KMS-11 (cell line): ENCODE measurements at regions not wholly inside any gene's neighbourhood (a gene's known extent, or its start where the extent isn't known, plus 50 kb on each side); places are given as distances from the start of the nearest gene placed in this dataset.

Experiments used
- H2AFZ ChIP-seq: fragments of 200-600 bp; sonication (generic); 2 replicates; pipeline ENCODE4 v1.6.1; 2016; ENCODE audit warnings: antibody characterized with exemption, mixed run types, low read depth
- H3K27ac ChIP-seq: fragments of 200-600 bp; sonication (generic); 2 replicates; pipeline ENCODE4 v1.6.1; 2016; ENCODE audit warnings: mild to moderate bottlenecking, mixed run types
- H3K27me3 ChIP-seq: fragments of 200-600 bp; sonication (generic); 2 replicates; pipeline ENCODE4 v1.6.1; 2017; ENCODE audit warnings: mild to moderate bottlenecking, low read depth, mixed run types, moderate library complexity; ENCODE audit not compliant: insufficient read depth
- H3K36me3 ChIP-seq: fragments of 200-600 bp; sonication (generic); 2 replicates; pipeline ENCODE4 v1.6.1; 2017; ENCODE audit warnings: mild to moderate bottlenecking, mixed run types; ENCODE audit not compliant: insufficient read depth
- H3K4me1 ChIP-seq: fragments of 200-600 bp; sonication (generic); 2 replicates; pipeline ENCODE4 v1.6.1; 2016; ENCODE audit warnings: mild to moderate bottlenecking, low read depth, mixed run types; ENCODE audit not compliant: poor library complexity, severe bottlenecking
- H3K4me2 ChIP-seq: fragments of 200-600 bp; sonication (generic); 2 replicates; pipeline ENCODE4 v1.7.0; 2016; ENCODE audit warnings: mild to moderate bottlenecking, mixed run types
- H3K4me3 ChIP-seq: fragments of 200-600 bp; sonication (generic); IDR thresholded peaks from 2 replicates; pipeline ENCODE4 v1.6.1; 2017; ENCODE audit warnings: low read depth, low read length, mixed read lengths; ENCODE audit not compliant: insufficient read depth
- H3K79me2 ChIP-seq: fragments of 200-600 bp; sonication (generic); 2 replicates; pipeline ENCODE4 v1.6.1; 2016; ENCODE audit warnings: low read depth, mixed run types; ENCODE audit not compliant: insufficient read depth
- H3K9ac ChIP-seq: fragments of 200-600 bp; sonication (generic); 2 replicates; pipeline ENCODE4 v1.6.1; 2016; ENCODE audit warnings: mild to moderate bottlenecking, mixed run types
- H4K20me1 ChIP-seq: fragments of 200-600 bp; sonication (generic); 2 replicates; pipeline ENCODE4 v1.6.1; 2016; ENCODE audit warnings: mild to moderate bottlenecking, mixed run types; ENCODE audit not compliant: insufficient read depth
- TF ChIP-seq, protein P1 (sequence below): fragments of 200-600 bp; sonication (generic); conservative IDR thresholded peaks from 2 replicates; pipeline ENCODE4 v1.6.1; 2017; ENCODE audit warnings: low read depth, mild to moderate bottlenecking, antibody characterized with exemption, low read length, moderate library complexity, mixed read lengths

DNA sequence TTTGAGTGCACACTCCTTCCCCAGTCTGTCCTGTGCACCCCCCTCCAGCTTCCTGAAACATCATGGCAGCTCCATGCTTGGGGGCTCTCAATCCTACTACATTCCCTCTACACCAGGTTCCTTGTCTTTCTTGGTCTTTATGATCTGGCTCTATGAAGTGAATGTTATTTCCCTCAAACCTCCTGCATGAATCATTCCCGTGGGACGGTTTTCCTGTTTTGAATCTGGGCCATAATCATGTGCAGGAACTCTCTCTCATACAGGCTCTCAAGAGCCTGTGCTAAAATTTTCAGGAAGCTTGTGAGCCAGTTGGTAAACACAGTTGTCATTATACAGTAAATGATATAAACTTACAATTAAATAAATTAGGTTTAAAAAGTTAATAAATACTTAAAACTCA, 89.8 kb upstream of the KCNE2 start:
- H3K4me3 ChIP-seq: no peak overlapping the region
- no peak overlapping the region for H2AFZ ChIP-seq
- H3K79me2 ChIP-seq: no peaks in the 10 kb centered on the region
- H3K36me3 ChIP-seq: no peaks in the 10 kb centered on the region
- H3K27ac ChIP-seq: no peak overlapping the region
- no peaks in the 10 kb centered on the region for H3K27me3 ChIP-seq
- no peaks in the 10 kb centered on the region for H4K20me1 ChIP-seq
- no peak overlapping the region for H3K9ac ChIP-seq
- TF ChIP-seq, protein P1, sequence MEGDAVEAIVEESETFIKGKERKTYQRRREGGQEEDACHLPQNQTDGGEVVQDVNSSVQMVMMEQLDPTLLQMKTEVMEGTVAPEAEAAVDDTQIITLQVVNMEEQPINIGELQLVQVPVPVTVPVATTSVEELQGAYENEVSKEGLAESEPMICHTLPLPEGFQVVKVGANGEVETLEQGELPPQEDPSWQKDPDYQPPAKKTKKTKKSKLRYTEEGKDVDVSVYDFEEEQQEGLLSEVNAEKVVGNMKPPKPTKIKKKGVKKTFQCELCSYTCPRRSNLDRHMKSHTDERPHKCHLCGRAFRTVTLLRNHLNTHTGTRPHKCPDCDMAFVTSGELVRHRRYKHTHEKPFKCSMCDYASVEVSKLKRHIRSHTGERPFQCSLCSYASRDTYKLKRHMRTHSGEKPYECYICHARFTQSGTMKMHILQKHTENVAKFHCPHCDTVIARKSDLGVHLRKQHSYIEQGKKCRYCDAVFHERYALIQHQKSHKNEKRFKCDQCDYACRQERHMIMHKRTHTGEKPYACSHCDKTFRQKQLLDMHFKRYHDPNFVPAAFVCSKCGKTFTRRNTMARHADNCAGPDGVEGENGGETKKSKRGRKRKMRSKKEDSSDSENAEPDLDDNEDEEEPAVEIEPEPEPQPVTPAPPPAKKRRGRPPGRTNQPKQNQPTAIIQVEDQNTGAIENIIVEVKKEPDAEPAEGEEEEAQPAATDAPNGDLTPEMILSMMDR: no peak
- no peaks in the 10 kb centered on the region for H3K4me1 ChIP-seq
- no peak overlapping the region for H3K4me2 ChIP-seq

DNA sequence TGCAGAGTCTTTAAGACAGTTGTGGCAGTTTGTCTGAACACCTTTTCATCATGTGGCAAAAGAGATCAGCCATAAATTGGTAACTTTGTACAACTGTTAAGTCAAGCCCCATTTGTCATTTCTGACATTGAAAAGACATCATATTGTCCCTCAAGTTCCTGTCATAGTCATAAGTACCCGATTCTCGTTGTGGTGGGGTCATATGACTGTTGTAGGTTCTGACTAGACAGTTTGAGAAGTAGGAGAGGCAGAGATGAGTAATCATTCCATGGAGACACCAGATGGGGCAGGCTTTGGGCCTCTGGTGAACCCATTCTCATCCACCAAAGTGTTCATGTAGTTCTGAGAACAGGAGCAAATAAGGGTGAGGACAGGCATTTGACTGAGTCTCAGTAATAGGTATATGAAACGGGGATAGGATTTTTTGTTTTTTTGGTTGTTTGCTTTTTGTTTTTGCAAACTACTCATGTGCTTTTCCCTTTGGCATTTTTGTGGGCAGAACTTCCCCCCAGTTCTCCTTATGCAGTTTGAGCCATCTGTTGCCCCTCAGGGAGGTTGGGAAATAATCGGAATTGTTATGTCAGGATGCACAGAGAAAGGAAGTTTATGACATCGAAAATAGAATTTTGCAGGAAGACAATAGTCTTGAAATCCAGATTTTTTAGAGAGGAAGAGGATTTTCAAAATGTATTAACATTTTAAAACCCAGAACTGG, 86.9 kb upstream of the KCNE2 start:
- no peaks in the 10 kb centered on the region for H4K20me1 ChIP-seq
- no peak overlapping the region for H3K9ac ChIP-seq
- no peaks in the 10 kb centered on the region for H3K27me3 ChIP-seq
- H3K4me1 ChIP-seq: no peaks in the 10 kb centered on the region
- TF ChIP-seq, protein P1: no peak
- H3K4me3 ChIP-seq: no peak overlapping the region
- H2AFZ ChIP-seq: no peak overlapping the region
- H3K4me2 ChIP-seq: no peak overlapping the region
- H3K27ac ChIP-seq: no peak overlapping the region
- H3K36me3 ChIP-seq: no peaks in the 10 kb centered on the region
- no peaks in the 10 kb centered on the region for H3K79me2 ChIP-seq

DNA sequence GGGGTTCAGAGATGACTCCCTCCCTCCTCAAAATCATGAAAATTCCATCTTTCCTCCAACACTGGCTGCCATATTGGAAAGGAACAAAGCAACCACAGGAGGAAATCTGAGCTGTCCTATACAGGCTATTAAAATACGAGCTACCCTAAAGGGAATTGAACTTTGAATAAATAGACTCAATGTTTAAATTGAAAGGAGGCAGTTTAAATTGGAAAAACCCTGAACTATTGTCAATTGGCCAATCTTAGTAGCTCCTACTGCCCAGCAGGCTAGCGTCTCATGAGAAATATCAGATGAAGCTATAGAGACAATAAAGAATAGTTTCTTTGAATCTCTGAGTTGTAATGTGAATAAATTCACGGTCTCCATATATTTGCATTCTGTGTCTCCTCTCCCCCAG, 85.4 kb upstream of the KCNE2 start:
- Histone ChIP-seq H3K4me3 (no peak overlapping the region), H3K4me1 (no peaks in the 10 kb centered on the region), H3K79me2 (no peaks in the 10 kb centered on the region), H3K4me2 (no peak overlapping the region), H3K9ac (no peak overlapping the region), H3K27ac (no peak overlapping the region), H3K36me3 (no peaks in the 10 kb centered on the region), H2AFZ (no peak overlapping the region), H4K20me1 (no peaks in the 10 kb centered on the region), H3K27me3 (no peaks in the 10 kb centered on the region)
- TF ChIP-seq, protein P1: no peak

DNA sequence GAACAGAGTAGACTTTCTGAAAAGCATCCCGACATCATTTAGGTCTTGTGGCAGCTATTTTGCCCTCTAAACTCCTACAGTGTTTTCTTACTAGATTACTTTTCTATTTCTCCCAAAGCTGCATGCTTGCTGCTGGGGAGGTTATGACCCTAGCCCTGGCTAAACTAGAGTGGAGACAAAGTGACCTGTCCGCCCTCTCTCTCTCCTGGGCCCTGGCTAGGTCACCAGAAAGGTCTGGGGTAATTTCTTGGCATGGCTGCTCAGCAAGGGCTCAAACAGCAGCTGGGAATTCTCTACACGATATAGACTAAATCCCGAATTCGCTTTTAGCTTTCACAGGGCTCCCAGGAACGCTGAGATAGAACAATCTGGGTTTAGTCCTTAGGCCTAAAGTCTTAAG, 84.5 kb upstream of the KCNE2 start:
- no peak overlapping the region for H2AFZ ChIP-seq
- H3K4me3 ChIP-seq: no peak overlapping the region
- H3K4me1 ChIP-seq: no peaks in the 10 kb centered on the region
- H3K79me2 ChIP-seq: no peaks in the 10 kb centered on the region
- no peak overlapping the region for H3K27ac ChIP-seq
- H3K27me3 ChIP-seq: no peaks in the 10 kb centered on the region
- TF ChIP-seq, protein P1: no peak
- no peaks in the 10 kb centered on the region for H3K36me3 ChIP-seq
- H3K9ac ChIP-seq: no peak overlapping the region
- no peak overlapping the region for H3K4me2 ChIP-seq
- H4K20me1 ChIP-seq: no peaks in the 10 kb centered on the region
